H1 (cell line): ENCODE measurements at regions not wholly inside any gene's neighbourhood (a gene's known extent, or its start where the extent isn't known, plus 50 kb on each side); places are given as distances from the start of the nearest gene placed in this dataset.

Experiments used
- CTCF ChIA-PET: fragments of 300-600 bp; sonication (Branson Sonifier 250); formaldehyde crosslinking; loops from one replicate; lab custom pipeline; 2021; ENCODE audit not compliant: partially characterized antibody; lab: Charles Lee
- POLR2A ChIA-PET: fragments of 300-600 bp; sonication (Branson Sonifier 250); formaldehyde crosslinking; loops from one replicate; lab custom pipeline; 2021; ENCODE audit warnings: inconsistent platforms; ENCODE audit not compliant: partially characterized antibody; lab: Charles Lee
- DNase-seq, 2 experiments: peaks; one replicate each; pipeline versions ENCODE4 v3.0.0 to v3.0.0-alpha.2; 2010 to 2022; ENCODE audit warnings: low spot score in 2 of 2, low read depth in 1 of 2, mixed read lengths in 1 of 2
- FAIRE-seq: peaks from 2 replicates; lab custom pipeline; 2011; peaks lifted over from hg19 to GRCh38; lab: Jason Lieb, UNC
- H2AFZ ChIP-seq: 2 replicates; pipeline ENCODE4 v1.8.1; 2012; ENCODE audit warnings: low read length, inconsistent platforms
- H2AK5ac ChIP-seq: 2 replicates; pipeline ENCODE4 v1.6.1; 2013; ENCODE audit warnings: low read depth, low read length
- H2BK120ac ChIP-seq: replicated peaks from 2 replicates; pipeline ENCODE3; 2013; ENCODE audit warnings: low read depth, low read length, inconsistent platforms
- H2BK12ac ChIP-seq: 2 replicates; pipeline ENCODE4 v1.6.1; 2013; ENCODE audit warnings: low read depth, low read length
- H2BK15ac ChIP-seq: 2 replicates; pipeline ENCODE4 v1.6.1; 2013; ENCODE audit warnings: low read length
- H2BK20ac ChIP-seq: 2 replicates; pipeline ENCODE4 v1.6.1; 2013; ENCODE audit warnings: low read length
- H2BK5ac ChIP-seq: 2 replicates; pipeline ENCODE4 v1.6.1; 2013; ENCODE audit warnings: low read depth, low read length
- H3K14ac ChIP-seq: 2 replicates; pipeline ENCODE4 v1.6.1; 2013; ENCODE audit warnings: inconsistent platforms; ENCODE audit not compliant: insufficient read length
- H3K18ac ChIP-seq: 2 replicates; pipeline ENCODE4 v1.6.1; 2013; ENCODE audit warnings: low read length; ENCODE audit errors: extremely low read depth
- H3K23ac ChIP-seq: 2 replicates; pipeline ENCODE4 v1.6.1; 2013; ENCODE audit warnings: inconsistent platforms; ENCODE audit not compliant: insufficient read length
- H3K23me2 ChIP-seq: 2 replicates; pipeline ENCODE4 v1.6.1; 2013; ENCODE audit warnings: low read depth, low read length
- H3K27ac ChIP-seq: 2 replicates; pipeline ENCODE4 v1.6.1; 2011; ENCODE audit warnings: low read depth, low read length, inconsistent platforms
- H3K27me3 ChIP-seq, 4 experiments: replicated peaks in 1 of 4; 1 replicate in 1 of 4; 2 replicates in 3 of 4; pipeline versions ENCODE4 v1.6.1 to v1.8.1; 2011 to 2013; ENCODE audit warnings: low read length in 3 of 4, mild to moderate bottlenecking in 3 of 4, inconsistent platforms in 2 of 4, mixed read lengths in 2 of 4, moderate library complexity in 1 of 4; ENCODE audit not compliant: control insufficient read depth in 3 of 4, insufficient read depth in 3 of 4; ENCODE audit errors: extremely low read depth in 1 of 4
- H3K36me3 ChIP-seq, 4 experiments: 2 replicates each; pipeline versions ENCODE4 v1.6.1 to v1.8.1; 2011 to 2013; ENCODE audit warnings: mild to moderate bottlenecking in 4 of 4, low read length in 3 of 4, moderate library complexity in 2 of 4, control low read depth in 1 of 4, inconsistent platforms in 1 of 4; ENCODE audit not compliant: insufficient read depth in 4 of 4, control insufficient read depth in 2 of 4
- H3K4ac ChIP-seq: replicated peaks from 2 replicates; pipeline ENCODE3; 2013; ENCODE audit warnings: low read length, low read depth, mixed read lengths, inconsistent platforms; ENCODE audit not compliant: insufficient read length
- H3K4me1 ChIP-seq, 4 experiments: replicated peaks in 1 of 4; 1 replicate in 1 of 4; 2 replicates in 3 of 4; pipeline versions ENCODE4 v1.6.1 to v1.8.1; 2011 to 2013; ENCODE audit warnings: low read length in 3 of 4, inconsistent platforms in 2 of 4, mixed read lengths in 1 of 4; ENCODE audit not compliant: insufficient read depth in 4 of 4, control insufficient read depth in 3 of 4
- H3K4me2 ChIP-seq, 2 experiments: 2 replicates each; pipeline versions ENCODE4 v1.6.1 to v1.8.1; 2011 to 2013; ENCODE audit warnings: low read depth in 2 of 2, low read length in 2 of 2, control low read depth in 1 of 2, inconsistent platforms in 1 of 2, mild to moderate bottlenecking in 1 of 2; ENCODE audit not compliant: insufficient read depth in 1 of 2
- H3K4me3 ChIP-seq, 4 experiments: fragments of 200-600, 300-600 bp in 1 of 4; sonication (generic), shearing (Covaris generic), sonication (Bioruptor Twin) in 1 of 4; 2 replicates each; pipeline versions ENCODE4 v1.5.1 to v1.8.1; 2011 to 2016; ENCODE audit warnings: low read length in 4 of 4, low read depth in 3 of 4, control low read depth in 2 of 4, inconsistent platforms in 2 of 4, mild to moderate bottlenecking in 2 of 4, mixed read lengths in 1 of 4, moderate library complexity in 1 of 4; ENCODE audit not compliant: insufficient read depth in 2 of 4; ENCODE audit errors: extremely low read depth in 1 of 4
- H3K56ac ChIP-seq: replicated peaks from 2 replicates; pipeline ENCODE3; 2013; ENCODE audit warnings: low read depth, mild to moderate bottlenecking, mixed read lengths, low read length, inconsistent platforms; ENCODE audit not compliant: insufficient read length
- H3K79me1 ChIP-seq: 2 replicates; pipeline ENCODE4 v1.6.1; 2013; ENCODE audit warnings: low read depth, low read length, control low read depth
- H3K79me2 ChIP-seq, 2 experiments: 2 replicates each; pipeline versions ENCODE4 v1.6.1 to v1.8.1; 2012 to 2013; ENCODE audit warnings: low read length in 2 of 2, mild to moderate bottlenecking in 2 of 2, inconsistent platforms in 1 of 2; ENCODE audit not compliant: insufficient read depth in 2 of 2, control insufficient read depth in 1 of 2
- H3K9ac ChIP-seq, 4 experiments: replicated peaks in 1 of 4; 1 replicate in 1 of 4; 2 replicates in 3 of 4; pipeline versions ENCODE4 v1.6.1 to v1.8.1; 2011 to 2013; ENCODE audit warnings: low read depth in 3 of 4, low read length in 3 of 4, control low read depth in 2 of 4, mild to moderate bottlenecking in 2 of 4, moderate library complexity in 2 of 4, inconsistent platforms in 1 of 4; ENCODE audit errors: extremely low read depth in 1 of 4
- H3K9me3 ChIP-seq, 2 experiments: 2 replicates each; pipeline versions ENCODE4 v1.6.1 to v1.8.1; 2012 to 2013; ENCODE audit warnings: mild to moderate bottlenecking in 2 of 2, moderate library complexity in 2 of 2, control low read depth in 1 of 2, inconsistent platforms in 1 of 2, low read depth in 1 of 2, low read length in 1 of 2, mixed read lengths in 1 of 2; ENCODE audit not compliant: insufficient read depth in 2 of 2
- H4K20me1 ChIP-seq, 2 experiments: replicated peaks in 1 of 2; 2 replicates each; pipeline versions ENCODE3 to v1.8.1; 2011 to 2013; ENCODE audit warnings: inconsistent platforms in 2 of 2, low read length in 2 of 2, mild to moderate bottlenecking in 1 of 2; ENCODE audit not compliant: insufficient read depth in 2 of 2, control insufficient read depth in 1 of 2
- H4K5ac ChIP-seq: 2 replicates; pipeline ENCODE4 v1.6.1; 2013; ENCODE audit warnings: low read length, low read depth, mixed read lengths, inconsistent platforms; ENCODE audit not compliant: insufficient read length
- H4K8ac ChIP-seq: 2 replicates; pipeline ENCODE4 v1.8.0; 2013; ENCODE audit warnings: mild to moderate bottlenecking, moderate library complexity, low read length, inconsistent platforms; ENCODE audit not compliant: insufficient read depth; ENCODE audit errors: extremely low read depth
- H4K91ac ChIP-seq: replicated peaks from 2 replicates; pipeline ENCODE3; 2013; ENCODE audit warnings: low read length, mixed read lengths, inconsistent platforms; ENCODE audit not compliant: insufficient read length
- HDAC6 ChIP-seq: IDR thresholded peaks from one replicate; pipeline ENCODE4 v1.7.1; 2012; ENCODE audit warnings: low read depth, mild to moderate bottlenecking, inconsistent platforms, low read length, moderate library complexity
- MAFK ChIP-seq: IDR thresholded peaks from 2 replicates; pipeline ENCODE4 v1.6.1; 2012; ENCODE audit warnings: low read depth, mild to moderate bottlenecking, improper control_type of control experiment, low read length
- RBBP5 ChIP-seq: IDR thresholded peaks from 2 replicates; pipeline ENCODE4 v1.7.1; 2012; ENCODE audit warnings: low read depth, mild to moderate bottlenecking, inconsistent platforms, low read length, moderate library complexity, borderline replicate concordance
- SAP30 ChIP-seq: fragments of 300-600 bp; sonication (generic); IDR thresholded peaks from 2 replicates; pipeline ENCODE4 v1.7.1; 2012; ENCODE audit warnings: low read length, moderate library complexity, mild to moderate bottlenecking, inconsistent platforms; ENCODE audit not compliant: insufficient read depth, insufficient replicate concordance
- TAF7 ChIP-seq: optimal IDR thresholded peaks from 2 replicates; pipeline ENCODE3; 2011; ENCODE audit warnings: low read depth, mild to moderate bottlenecking, inconsistent platforms, low read length, moderate library complexity, borderline replicate concordance
- WGBS, 2 experiments: shearing (Covaris generic) in 1 of 2; methylation state at CpG; one replicate each; pipeline versions ENCODE4 v1.1.6 to v1.1.7; 2013 to 2015; ENCODE audit warnings: low lambda C conversion rate in 2 of 2, mixed read lengths in 2 of 2, inconsistent platforms in 1 of 2, low coverage in 1 of 2, missing lambda C conversion rate in 1 of 2; ENCODE audit not compliant: insufficient replicate concordance in 2 of 2, insufficient coverage in 1 of 2, insufficient read length in 1 of 2; ENCODE audit errors: extremely low coverage in 1 of 2, missing lambda C conversion rate in 1 of 2; 5-methylcytosine and 5-hydroxymethylcytosine counted together

GRCh38 chr11:43601511-43601910 is 79.0 kb upstream of the HSD17B12 start:
- Histone ChIP-seq H3K4ac (no peak overlapping the region), H4K20me1 (no peaks in the 10 kb centered on the region), H2BK20ac (no peak overlapping the region), H4K91ac (no peak overlapping the region), H3K14ac (no peak overlapping the region), H3K27ac (no peak overlapping the region), H3K23me2 (no peaks in the 10 kb centered on the region), H3K4me2 (no peak overlapping the region), H2BK15ac (no peak overlapping the region), H3K79me1 (no peaks in the 10 kb centered on the region), H4K8ac (no peak overlapping the region), H2BK12ac (no peak overlapping the region), H3K56ac (no peak overlapping the region), H3K27me3 (no peaks in the 10 kb centered on the region), H3K23ac (no peak overlapping the region), H3K36me3 (no peaks in the 10 kb centered on the region), H3K4me1 (no peaks in the 10 kb centered on the region), H3K9me3 (no peaks in the 10 kb centered on the region), H3K9ac (no peak overlapping the region), H3K4me3 (no peak overlapping the region), H2BK5ac (no peak overlapping the region), H3K18ac (no peak overlapping the region), H2AK5ac (no peak overlapping the region), H3K79me2 (no peaks in the 10 kb centered on the region), H2BK120ac (no peak overlapping the region), H4K5ac (no peak overlapping the region), H2AFZ (0 out of 2 replicates have a peak overlapping the region, but pooled peaks have one; percentile 3)
- POLR2A ChIA-PET, result no interaction called here
- WGBS, 2 experiments, result 94% methylated on average over 1 of the region's 1 CpG; no CpG with 5 or more reads in 1 of the 2 experiments
- CTCF ChIA-PET, result interaction anchor here (0.6 to 1.6 kb wide), 4 partner anchors 11 to 251 kb away, joined by 3 to 6 read pairs (median 3); no protein-coding TSS in a partner anchor
- FAIRE-seq (no peak), DNase-seq (no peak)
- TF ChIP-seq MAFK (no peak), HDAC6 (no peak), RBBP5 (no peak), TAF7 (no peak), SAP30 (no peak)
